Activated naive CD4-positive, alpha-beta T cell treated with anti-CD3 and anti-CD28 coated beads, Interleukin-2, amount 10 ng/mL, durations not matched to agents 7 days and 5 days (primary cell): ENCODE measurements at regions not wholly inside any gene's neighbourhood (a gene's known extent, or its start where the extent isn't known, plus 50 kb on each side); places are given as distances from the start of the nearest gene placed in this dataset.

Experiments used
- CTCF ChIA-PET: fragments of 350-600 bp; sonication (Branson Sonifier 250); formaldehyde crosslinking; loops from one replicate; lab custom pipeline; 2021; ENCODE audit warnings: antibody characterized with exemption; lab: Charles Lee
- DNase-seq: peaks from one replicate; pipeline ENCODE4 v3.0.0-alpha.2; 2020
- H3K27ac Mint-ChIP-seq: one replicate; pipeline ENCODE4 v1.8.0; 2021; ENCODE audit warnings: mild to moderate bottlenecking, moderate library complexity, mixed read lengths
- H3K27me3 Mint-ChIP-seq: one replicate; pipeline ENCODE4 v1.8.0; 2021; ENCODE audit warnings: mild to moderate bottlenecking, mixed read lengths
- H3K36me3 Mint-ChIP-seq: one replicate; pipeline ENCODE4 v1.8.0; 2021; ENCODE audit warnings: mixed read lengths
- H3K4me1 Mint-ChIP-seq: one replicate; pipeline ENCODE4 v1.8.0; 2021; ENCODE audit warnings: mixed read lengths
- H3K4me3 Mint-ChIP-seq: one replicate; pipeline ENCODE4 v1.8.0; 2021; ENCODE audit warnings: mild to moderate bottlenecking, moderate library complexity, mixed read lengths
- H3K9me3 Mint-ChIP-seq: one replicate; pipeline ENCODE4 v1.8.0; 2021; ENCODE audit warnings: mixed read lengths

GRCh38 chr14:82365471-82365870 is 831.8 kb upstream of the SEL1L start:
- Mint-ChIP-seq H3K4me1 (no peaks in the 10 kb centered on the region), H3K27ac (no peak overlapping the region), H3K27me3 (no peaks in the 10 kb centered on the region), H3K4me3 (no peak overlapping the region), H3K36me3 (no peaks in the 10 kb centered on the region), H3K9me3 (peaks cover 18% of the 10 kb centered on the region)
- DNase-seq = no peak
- CTCF ChIA-PET = no interaction called here

- Mint-ChIP-seq H3K4me1 (no peaks in the 10 kb centered on the region), H3K27ac (no peak overlapping the region), H3K4me3 (no peak overlapping the region), H3K27me3 (no peaks in the 10 kb centered on the region), H3K36me3 (no peaks in the 10 kb centered on the region), H3K9me3 (peaks cover 17% of the 10 kb centered on the region)
- CTCF ChIA-PET = no interaction called here
- DNase-seq = no peak
Observed at GRCh38 chr14:82366803-82367202, 833.1 kb upstream of the SEL1L start.

- Mint-ChIP-seq H3K27ac (no peak overlapping the region), H3K36me3 (no peaks in the 10 kb centered on the region), H3K9me3 (no peaks in the 10 kb centered on the region), H3K27me3 (no peaks in the 10 kb centered on the region), H3K4me1 (no peaks in the 10 kb centered on the region), H3K4me3 (no peak overlapping the region)
- no peak for DNase-seq
- CTCF ChIA-PET = no interaction called here
Observed at GRCh38 chr14:82379291-82379690, 845.6 kb upstream of the SEL1L start.

- H3K4me3 Mint-ChIP-seq = no peak overlapping the region
- no peaks in the 10 kb centered on the region for H3K4me1 Mint-ChIP-seq
- no peak overlapping the region for H3K27ac Mint-ChIP-seq
- CTCF ChIA-PET = no interaction called here
- H3K36me3 Mint-ChIP-seq = no peaks in the 10 kb centered on the region
- peaks cover 3% of the 10 kb centered on the region for H3K9me3 Mint-ChIP-seq
- DNase-seq = no peak
- no peaks in the 10 kb centered on the region for H3K27me3 Mint-ChIP-seq
Observed at GRCh38 chr14:82385048-82385447, 851.4 kb upstream of the SEL1L start.

GRCh38 chr14:82387699-82388098 is 854.0 kb upstream of the SEL1L start:
- DNase-seq = no peak
- Mint-ChIP-seq H3K36me3 (no peaks in the 10 kb centered on the region), H3K9me3 (peaks cover 3% of the 10 kb centered on the region), H3K4me3 (no peak overlapping the region), H3K27me3 (no peaks in the 10 kb centered on the region), H3K4me1 (no peaks in the 10 kb centered on the region), H3K27ac (no peak overlapping the region)
- CTCF ChIA-PET = no interaction called here

GRCh38 chr14:82388488-82388887 is 854.8 kb upstream of the SEL1L start:
- no peak overlapping the region for H3K4me3 Mint-ChIP-seq
- H3K4me1 Mint-ChIP-seq = no peaks in the 10 kb centered on the region
- no peak overlapping the region for H3K27ac Mint-ChIP-seq
- no peaks in the 10 kb centered on the region for H3K36me3 Mint-ChIP-seq
- peaks cover 3% of the 10 kb centered on the region for H3K9me3 Mint-ChIP-seq
- no peak for DNase-seq
- H3K27me3 Mint-ChIP-seq = no peaks in the 10 kb centered on the region
- CTCF ChIA-PET = no interaction called here

GRCh38 chr14:82390586-82390985 is 856.9 kb upstream of the SEL1L start:
- CTCF ChIA-PET = no interaction called here
- Mint-ChIP-seq H3K4me1 (no peaks in the 10 kb centered on the region), H3K36me3 (no peaks in the 10 kb centered on the region), H3K9me3 (peaks cover 6% of the 10 kb centered on the region), H3K4me3 (no peak overlapping the region), H3K27ac (no peak overlapping the region), H3K27me3 (no peaks in the 10 kb centered on the region)
- DNase-seq = no peak

GRCh38 chr14:82394916-82395315 is 861.3 kb upstream of the SEL1L start:
- CTCF ChIA-PET = no interaction called here
- DNase-seq = no peak
- Mint-ChIP-seq H3K4me3 (no peak overlapping the region), H3K36me3 (no peaks in the 10 kb centered on the region), H3K4me1 (no peaks in the 10 kb centered on the region), H3K27me3 (no peaks in the 10 kb centered on the region), H3K27ac (no peak overlapping the region), H3K9me3 (peaks cover 6% of the 10 kb centered on the region)

- DNase-seq = no peak
- Mint-ChIP-seq H3K27ac (no peak overlapping the region), H3K27me3 (no peaks in the 10 kb centered on the region), H3K4me3 (no peak overlapping the region), H3K4me1 (no peaks in the 10 kb centered on the region), H3K36me3 (no peaks in the 10 kb centered on the region), H3K9me3 (peaks cover 8% of the 10 kb centered on the region)
- CTCF ChIA-PET = no interaction called here
Observed at GRCh38 chr14:82398256-82398655, 864.6 kb upstream of the SEL1L start.

GRCh38 chr14:82403987-82404386 is 870.3 kb upstream of the SEL1L start:
- peaks cover 7% of the 10 kb centered on the region for H3K9me3 Mint-ChIP-seq
- H3K4me3 Mint-ChIP-seq = no peak overlapping the region
- no peak overlapping the region for H3K27ac Mint-ChIP-seq
- no peaks in the 10 kb centered on the region for H3K27me3 Mint-ChIP-seq
- DNase-seq = no peak
- no peaks in the 10 kb centered on the region for H3K36me3 Mint-ChIP-seq
- no peaks in the 10 kb centered on the region for H3K4me1 Mint-ChIP-seq
- CTCF ChIA-PET = no interaction called here

GRCh38 chr14:82410064-82410463 is 876.4 kb upstream of the SEL1L start:
- no peak for DNase-seq
- no peak overlapping the region for H3K27ac Mint-ChIP-seq
- no peaks in the 10 kb centered on the region for H3K4me1 Mint-ChIP-seq
- H3K4me3 Mint-ChIP-seq = no peak overlapping the region
- H3K36me3 Mint-ChIP-seq = no peaks in the 10 kb centered on the region
- H3K9me3 Mint-ChIP-seq = peaks cover 7% of the 10 kb centered on the region
- H3K27me3 Mint-ChIP-seq = no peaks in the 10 kb centered on the region
- CTCF ChIA-PET = no interaction called here

GRCh38 chr14:82411298-82411697 is 877.6 kb upstream of the SEL1L start:
- CTCF ChIA-PET = no interaction called here
- no peak overlapping the region for H3K27ac Mint-ChIP-seq
- peaks cover 12% of the 10 kb centered on the region for H3K9me3 Mint-ChIP-seq
- no peaks in the 10 kb centered on the region for H3K36me3 Mint-ChIP-seq
- H3K4me1 Mint-ChIP-seq = no peaks in the 10 kb centered on the region
- no peaks in the 10 kb centered on the region for H3K27me3 Mint-ChIP-seq
- no peak overlapping the region for H3K4me3 Mint-ChIP-seq
- no peak for DNase-seq

GRCh38 chr14:82412545-82412944 is 878.9 kb upstream of the SEL1L start:
- CTCF ChIA-PET = no interaction called here
- DNase-seq = no peak
- H3K4me1 Mint-ChIP-seq = no peaks in the 10 kb centered on the region
- H3K27me3 Mint-ChIP-seq = no peaks in the 10 kb centered on the region
- no peaks in the 10 kb centered on the region for H3K36me3 Mint-ChIP-seq
- no peak overlapping the region for H3K4me3 Mint-ChIP-seq
- H3K27ac Mint-ChIP-seq = no peak overlapping the region
- peaks cover 12% of the 10 kb centered on the region for H3K9me3 Mint-ChIP-seq

GRCh38 chr14:82414853-82415539 is 881.3 kb upstream of the SEL1L start:
- no peaks in the 10 kb centered on the region for H3K4me1 Mint-ChIP-seq
- CTCF ChIA-PET = no interaction called here
- no peaks in the 10 kb centered on the region for H3K27me3 Mint-ChIP-seq
- H3K36me3 Mint-ChIP-seq = no peaks in the 10 kb centered on the region
- no peak overlapping the region for H3K4me3 Mint-ChIP-seq
- peaks cover 25% of the 10 kb centered on the region for H3K9me3 Mint-ChIP-seq
- H3K27ac Mint-ChIP-seq = no peak overlapping the region
- no peak for DNase-seq

GRCh38 chr14:82419933-82420332 is 886.3 kb upstream of the SEL1L start:
- CTCF ChIA-PET = no interaction called here
- no peak overlapping the region for H3K27ac Mint-ChIP-seq
- H3K27me3 Mint-ChIP-seq = no peaks in the 10 kb centered on the region
- DNase-seq = no peak
- H3K4me1 Mint-ChIP-seq = no peaks in the 10 kb centered on the region
- H3K36me3 Mint-ChIP-seq = no peaks in the 10 kb centered on the region
- H3K9me3 Mint-ChIP-seq = peaks cover 30% of the 10 kb centered on the region
- no peak overlapping the region for H3K4me3 Mint-ChIP-seq

- Mint-ChIP-seq H3K4me3 (no peak overlapping the region), H3K27ac (no peak overlapping the region), H3K4me1 (no peaks in the 10 kb centered on the region), H3K36me3 (no peaks in the 10 kb centered on the region), H3K27me3 (no peaks in the 10 kb centered on the region), H3K9me3 (peaks cover 28% of the 10 kb centered on the region)
- CTCF ChIA-PET = no interaction called here
- DNase-seq = no peak
Observed at GRCh38 chr14:82420871-82421270, 887.2 kb upstream of the SEL1L start.
